ENCODE measurements at regions not wholly inside any gene's neighbourhood (a gene's known extent, or its start where the extent isn't known, plus 50 kb on each side); places are given as distances from the start of the nearest gene placed in this dataset.

DNA sequence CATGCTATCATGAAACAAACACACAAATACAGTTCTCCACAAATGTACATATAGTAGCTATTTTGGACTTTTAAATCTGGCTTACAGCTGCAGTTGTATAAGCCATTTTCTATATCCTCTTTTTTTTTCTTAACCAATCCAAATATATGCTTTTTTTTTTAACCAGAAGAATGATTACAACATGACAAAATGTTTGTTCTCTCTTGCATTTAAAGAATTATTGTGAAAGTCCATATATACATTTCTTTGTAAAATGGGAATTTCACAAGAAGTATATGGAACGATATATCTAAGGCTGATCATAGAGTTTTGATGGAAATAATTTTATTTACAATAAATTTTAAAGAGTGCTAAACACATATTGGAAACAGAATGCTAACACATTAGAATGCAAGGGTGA lies 95.6 kb downstream of the CD200R1L start:
- no peaks in the 10 kb centered on the region for H3K27me3 ChIP-seq (ENCODE audit: control insufficient read depth in 1 of 2, insufficient read depth in 2 of 2, low read length in 2 of 2)
- no peaks in the 10 kb centered on the region for H3K36me3 ChIP-seq (ENCODE audit: control insufficient read depth in 2 of 2, insufficient read depth in 2 of 2, low read length in 1 of 2)
- H3K4me3 ChIP-seq (ENCODE audit: low read depth in 1 of 2, low read length in 2 of 2): no peak overlapping the region
- H3K4me1 ChIP-seq (ENCODE audit: control insufficient read depth in 2 of 2, insufficient read depth in 2 of 2, low read length in 1 of 2): peaks cover 0 to 6% of the 10 kb centered on the region in 2 donors
- no peak overlapping the region for H3K27ac ChIP-seq (ENCODE audit: low read depth in 2 of 2, low read length in 1 of 2)
- WGBS, 2 donors: 89 to 96% methylated on average over 1 of the region's 1 CpG
- no peaks in the 10 kb centered on the region for H3K9me3 ChIP-seq (ENCODE audit: control insufficient read depth in 2 of 2, insufficient read depth in 1 of 2, low read depth in 1 of 2, low read length in 1 of 2)

DNA sequence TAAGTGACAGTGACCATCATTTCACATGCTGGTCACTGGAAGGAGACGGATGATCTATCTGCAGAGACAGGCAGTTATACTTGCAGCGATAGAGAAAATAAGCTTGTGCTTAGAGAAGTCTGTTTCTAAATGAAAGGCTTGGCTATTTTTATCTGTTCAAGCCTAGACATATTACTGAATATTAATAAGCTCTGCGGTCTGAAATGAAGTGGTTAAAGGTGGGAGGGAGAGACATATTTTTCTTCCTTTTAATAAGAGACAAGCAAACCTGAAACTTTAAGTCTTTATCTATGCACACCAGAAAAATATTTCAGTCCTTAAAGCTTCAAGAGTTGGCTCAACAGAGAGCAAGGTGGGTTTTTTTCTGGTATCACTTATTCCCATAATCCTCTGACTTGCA lies 99.0 kb downstream of the CD200R1L start:
- no peak overlapping the region for H3K27ac ChIP-seq (ENCODE audit: low read depth in 2 of 2, low read length in 1 of 2)
- no peaks in the 10 kb centered on the region for H3K27me3 ChIP-seq (ENCODE audit: control insufficient read depth in 1 of 2, insufficient read depth in 2 of 2, low read length in 2 of 2)
- 82 to 88% methylated on average over 3 of the region's 3 CpGs for WGBS, 2 donors
- H3K9me3 ChIP-seq (ENCODE audit: control insufficient read depth in 2 of 2, insufficient read depth in 1 of 2, low read depth in 1 of 2, low read length in 1 of 2): no peaks in the 10 kb centered on the region
- H3K4me1 ChIP-seq (ENCODE audit: control insufficient read depth in 2 of 2, insufficient read depth in 2 of 2, low read length in 1 of 2): peaks cover 0 to 3% of the 10 kb centered on the region in 2 donors
- H3K4me3 ChIP-seq (ENCODE audit: low read depth in 1 of 2, low read length in 2 of 2): no peak overlapping the region
- no peaks in the 10 kb centered on the region for H3K36me3 ChIP-seq (ENCODE audit: control insufficient read depth in 2 of 2, insufficient read depth in 2 of 2, low read length in 1 of 2)

DNA sequence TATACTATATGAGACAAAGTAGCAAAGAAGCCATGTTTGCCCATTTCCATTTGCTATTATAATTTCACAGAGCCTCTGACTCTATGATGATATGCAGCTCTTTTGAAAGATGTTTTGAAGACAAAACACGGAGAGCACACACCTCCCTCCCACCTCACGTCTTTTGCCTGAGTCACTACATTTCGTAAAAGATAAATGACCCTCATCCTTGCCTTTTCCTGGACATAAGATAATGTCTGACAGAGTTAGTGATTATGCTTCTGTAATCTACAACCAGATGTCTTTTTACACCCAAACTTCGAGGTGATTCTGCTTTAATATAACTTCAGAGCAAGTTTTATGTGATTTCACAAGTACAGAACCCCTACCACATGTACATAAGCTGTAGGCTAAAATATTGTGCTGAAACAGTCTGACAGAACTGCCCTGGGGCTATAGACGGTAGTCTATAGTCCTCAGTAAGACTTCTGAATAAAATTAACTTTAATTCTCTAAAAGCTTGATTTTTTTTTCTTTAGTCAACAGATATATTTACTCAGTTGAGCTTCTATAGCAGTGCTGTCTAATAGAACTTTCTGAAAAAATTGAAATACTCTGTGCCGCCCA lies 99.9 kb downstream of the CD200R1L start:
- no peak overlapping the region for H3K27ac ChIP-seq (ENCODE audit: low read depth in 2 of 2, low read length in 1 of 2)
- WGBS, 2 donors: 54 to 64% methylated on average over 6 of the region's 6 CpGs
- H3K4me3 ChIP-seq (ENCODE audit: low read depth in 1 of 2, low read length in 2 of 2): no peak overlapping the region
- H3K9me3 ChIP-seq (ENCODE audit: control insufficient read depth in 2 of 2, insufficient read depth in 1 of 2, low read depth in 1 of 2, low read length in 1 of 2): no peaks in the 10 kb centered on the region
- H3K27me3 ChIP-seq (ENCODE audit: control insufficient read depth in 1 of 2, insufficient read depth in 2 of 2, low read length in 2 of 2): no peaks in the 10 kb centered on the region
- no peaks in the 10 kb centered on the region for H3K4me1 ChIP-seq (ENCODE audit: control insufficient read depth in 2 of 2, insufficient read depth in 2 of 2, low read length in 1 of 2)
- H3K36me3 ChIP-seq (ENCODE audit: control insufficient read depth in 2 of 2, insufficient read depth in 2 of 2, low read length in 1 of 2): no peaks in the 10 kb centered on the region

DNA sequence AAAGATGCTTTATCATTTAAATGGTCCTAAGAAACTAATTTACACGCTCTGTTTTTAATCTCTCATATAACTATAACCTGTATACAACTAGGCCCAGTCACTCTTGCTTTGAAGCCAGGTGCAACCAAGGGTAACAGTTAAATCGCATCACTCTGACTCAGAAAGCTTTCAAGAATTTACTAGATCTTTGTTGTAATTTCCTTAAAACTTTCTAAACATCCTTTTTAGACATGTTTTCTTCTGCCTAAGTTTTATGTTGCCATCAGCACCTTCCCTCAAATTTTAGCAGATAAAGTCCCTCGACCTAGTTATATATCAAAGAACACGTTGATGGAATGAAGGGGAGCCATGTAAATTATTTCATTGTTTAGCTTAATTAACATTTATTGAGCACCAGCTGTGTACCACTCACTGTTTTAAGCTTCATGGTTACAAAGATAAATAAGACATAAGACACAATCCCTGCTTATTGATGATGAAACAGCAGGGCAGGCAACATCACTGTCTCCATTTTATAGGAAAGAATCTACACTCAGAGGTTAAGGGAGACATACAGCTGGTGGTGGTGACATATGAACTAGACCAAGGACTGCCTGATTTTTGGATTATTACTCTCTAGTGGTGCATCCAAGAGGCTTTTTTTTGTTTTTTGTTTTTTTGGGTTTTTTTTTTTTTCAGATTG lies 101.0 kb downstream of the CD200R1L start:
- no peaks in the 10 kb centered on the region for H3K9me3 ChIP-seq (ENCODE audit: control insufficient read depth in 2 of 2, insufficient read depth in 1 of 2, low read depth in 1 of 2, low read length in 1 of 2)
- WGBS, 2 donors: 66 to 88% methylated on average over 4 of the region's 4 CpGs
- no peaks in the 10 kb centered on the region for H3K36me3 ChIP-seq (ENCODE audit: control insufficient read depth in 2 of 2, insufficient read depth in 2 of 2, low read length in 1 of 2)
- no peaks in the 10 kb centered on the region for H3K4me1 ChIP-seq (ENCODE audit: control insufficient read depth in 2 of 2, insufficient read depth in 2 of 2, low read length in 1 of 2)
- no peaks in the 10 kb centered on the region for H3K27me3 ChIP-seq (ENCODE audit: control insufficient read depth in 1 of 2, insufficient read depth in 2 of 2, low read length in 2 of 2)
- no peak overlapping the region for H3K27ac ChIP-seq (ENCODE audit: low read depth in 2 of 2, low read length in 1 of 2)
- H3K4me3 ChIP-seq (ENCODE audit: low read depth in 1 of 2, low read length in 2 of 2): no peak overlapping the region

DNA sequence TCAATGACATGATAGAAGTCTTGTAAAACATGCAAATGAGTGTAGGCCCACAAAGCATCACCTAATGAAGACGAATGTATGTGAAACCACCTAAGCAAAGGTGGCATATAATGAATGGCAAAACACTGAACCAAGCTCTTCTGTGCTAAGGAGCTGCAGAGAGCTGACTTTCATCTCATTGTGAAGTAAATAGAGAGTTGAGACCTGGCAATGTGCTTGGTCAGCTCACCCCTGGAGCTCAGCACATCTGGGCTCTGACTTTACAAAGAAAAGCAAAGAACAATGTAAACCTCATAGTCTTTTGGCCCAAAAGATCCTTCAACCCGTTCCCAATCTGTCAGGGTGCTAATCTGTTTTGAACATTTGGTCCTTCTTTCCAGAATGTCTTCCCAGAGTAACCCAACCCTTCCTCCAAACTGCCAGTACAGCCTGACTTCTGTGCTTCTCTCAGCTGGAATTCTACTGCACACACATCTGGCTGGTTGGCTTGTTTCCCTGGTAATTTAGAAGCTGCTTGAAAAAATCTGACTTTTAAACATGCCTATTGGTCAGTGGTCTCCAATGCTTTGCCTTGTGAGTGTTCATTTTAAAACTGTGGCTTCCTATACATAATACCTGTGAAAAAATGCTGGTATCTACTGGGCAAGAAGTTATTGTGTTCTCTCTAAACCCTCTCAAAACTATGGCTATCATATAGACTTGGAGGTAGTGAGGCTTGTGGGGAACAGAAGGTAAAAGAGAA lies 101.7 kb downstream of the CD200R1L start:
- no peak overlapping the region for H3K27ac ChIP-seq (ENCODE audit: low read depth in 2 of 2, low read length in 1 of 2)
- WGBS, 2 donors: 50 to 58% methylated on average over 2 of the region's 2 CpGs
- no peaks in the 10 kb centered on the region for H3K27me3 ChIP-seq (ENCODE audit: control insufficient read depth in 1 of 2, insufficient read depth in 2 of 2, low read length in 2 of 2)
- H3K4me3 ChIP-seq (ENCODE audit: low read depth in 1 of 2, low read length in 2 of 2): no peak overlapping the region
- no peaks in the 10 kb centered on the region for H3K4me1 ChIP-seq (ENCODE audit: control insufficient read depth in 2 of 2, insufficient read depth in 2 of 2, low read length in 1 of 2)
- no peaks in the 10 kb centered on the region for H3K36me3 ChIP-seq (ENCODE audit: control insufficient read depth in 2 of 2, insufficient read depth in 2 of 2, low read length in 1 of 2)
- no peaks in the 10 kb centered on the region for H3K9me3 ChIP-seq (ENCODE audit: control insufficient read depth in 2 of 2, insufficient read depth in 1 of 2, low read depth in 1 of 2, low read length in 1 of 2)

DNA sequence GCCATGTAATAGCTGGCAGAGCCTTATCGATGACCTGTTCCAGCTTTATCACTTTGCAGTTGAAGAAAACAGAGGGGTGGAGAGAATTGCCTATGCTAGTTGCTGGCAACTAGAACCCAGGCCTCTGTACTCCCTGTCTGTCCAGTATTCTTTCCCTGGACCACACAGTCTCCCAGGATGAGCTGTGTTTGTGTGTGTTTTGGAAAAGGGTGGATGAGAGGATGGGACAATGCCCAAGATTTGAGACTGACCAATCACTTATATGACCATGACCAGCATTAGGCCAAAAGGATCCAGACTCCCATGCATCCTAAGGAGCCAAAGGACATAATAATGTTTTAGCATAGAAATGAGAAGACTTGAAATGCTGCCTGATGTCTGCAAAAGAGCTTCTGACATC lies 102.6 kb downstream of the CD200R1L start:
- 39 to 57% methylated on average over 1 of the region's 1 CpG for WGBS, 2 donors
- no peaks in the 10 kb centered on the region for H3K36me3 ChIP-seq (ENCODE audit: control insufficient read depth in 2 of 2, insufficient read depth in 2 of 2, low read length in 1 of 2)
- H3K9me3 ChIP-seq (ENCODE audit: control insufficient read depth in 2 of 2, insufficient read depth in 1 of 2, low read depth in 1 of 2, low read length in 1 of 2): no peaks in the 10 kb centered on the region
- no peak overlapping the region for H3K4me3 ChIP-seq (ENCODE audit: low read depth in 1 of 2, low read length in 2 of 2)
- H3K27ac ChIP-seq (ENCODE audit: low read depth in 2 of 2, low read length in 1 of 2): no peak overlapping the region
- no peaks in the 10 kb centered on the region for H3K4me1 ChIP-seq (ENCODE audit: control insufficient read depth in 2 of 2, insufficient read depth in 2 of 2, low read length in 1 of 2)
- H3K27me3 ChIP-seq (ENCODE audit: control insufficient read depth in 1 of 2, insufficient read depth in 2 of 2, low read length in 2 of 2): no peaks in the 10 kb centered on the region

DNA sequence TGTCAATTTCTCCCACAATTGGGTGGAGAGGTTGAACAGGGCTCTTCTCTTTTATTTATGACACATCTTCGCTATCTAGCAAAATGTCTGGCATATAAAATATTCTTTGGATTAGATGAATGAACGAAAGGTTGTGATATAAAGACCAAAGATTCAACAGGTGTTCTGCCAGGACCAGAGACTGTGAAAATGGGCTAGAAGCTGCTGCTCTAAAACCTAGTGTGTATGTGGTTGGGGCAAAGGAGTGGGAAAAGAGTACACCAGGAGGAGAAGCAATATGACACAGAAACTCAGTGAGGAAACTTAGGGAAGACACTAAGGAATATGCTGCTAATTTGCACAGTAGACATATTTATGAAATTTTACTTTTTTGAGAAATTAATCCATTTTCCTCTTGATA lies 102.0 kb upstream of the CCDC80 start:
- Histone ChIP-seq H3K27me3 (ENCODE audit: control insufficient read depth in 1 of 2, insufficient read depth in 2 of 2, low read length in 2 of 2) (no peaks in the 10 kb centered on the region), H3K27ac (ENCODE audit: low read depth in 2 of 2, low read length in 1 of 2) (no peak overlapping the region), H3K4me3 (ENCODE audit: low read depth in 1 of 2, low read length in 2 of 2) (no peak overlapping the region), H3K4me1 (ENCODE audit: control insufficient read depth in 2 of 2, insufficient read depth in 2 of 2, low read length in 1 of 2) (no peaks in the 10 kb centered on the region), H3K36me3 (ENCODE audit: control insufficient read depth in 2 of 2, insufficient read depth in 2 of 2, low read length in 1 of 2) (no peaks in the 10 kb centered on the region), H3K9me3 (ENCODE audit: control insufficient read depth in 2 of 2, insufficient read depth in 1 of 2, low read depth in 1 of 2, low read length in 1 of 2) (no peaks in the 10 kb centered on the region)
- WGBS, 2 donors: 93 to 97% methylated on average over 2 of the region's 2 CpGs

DNA sequence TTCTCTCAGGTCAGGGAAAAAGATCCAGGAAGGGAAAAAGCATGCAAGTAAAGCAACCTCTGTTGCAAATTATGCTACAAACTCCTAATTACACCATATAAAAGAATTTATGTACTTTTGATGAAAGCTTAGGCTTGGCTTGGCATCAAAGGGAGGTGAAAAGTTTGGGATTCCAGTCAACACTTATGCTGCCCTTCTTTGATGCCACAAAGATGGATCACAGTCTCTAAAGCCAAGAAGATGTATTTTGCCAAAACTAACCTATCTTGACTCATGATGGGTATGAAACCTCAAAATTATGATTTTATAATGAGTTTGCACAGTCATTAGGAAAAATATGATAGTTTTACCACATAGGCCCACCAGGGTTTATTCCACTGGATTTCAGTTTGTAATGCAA lies 101.0 kb upstream of the CCDC80 start:
- H3K27me3 ChIP-seq (ENCODE audit: control insufficient read depth in 1 of 2, insufficient read depth in 2 of 2, low read length in 2 of 2): no peaks in the 10 kb centered on the region
- no peaks in the 10 kb centered on the region for H3K4me1 ChIP-seq (ENCODE audit: control insufficient read depth in 2 of 2, insufficient read depth in 2 of 2, low read length in 1 of 2)
- no peak overlapping the region for H3K27ac ChIP-seq (ENCODE audit: low read depth in 2 of 2, low read length in 1 of 2)
- no peak overlapping the region for H3K4me3 ChIP-seq (ENCODE audit: low read depth in 1 of 2, low read length in 2 of 2)
- H3K36me3 ChIP-seq (ENCODE audit: control insufficient read depth in 2 of 2, insufficient read depth in 2 of 2, low read length in 1 of 2): no peaks in the 10 kb centered on the region
- H3K9me3 ChIP-seq (ENCODE audit: control insufficient read depth in 2 of 2, insufficient read depth in 1 of 2, low read depth in 1 of 2, low read length in 1 of 2): no peaks in the 10 kb centered on the region

DNA sequence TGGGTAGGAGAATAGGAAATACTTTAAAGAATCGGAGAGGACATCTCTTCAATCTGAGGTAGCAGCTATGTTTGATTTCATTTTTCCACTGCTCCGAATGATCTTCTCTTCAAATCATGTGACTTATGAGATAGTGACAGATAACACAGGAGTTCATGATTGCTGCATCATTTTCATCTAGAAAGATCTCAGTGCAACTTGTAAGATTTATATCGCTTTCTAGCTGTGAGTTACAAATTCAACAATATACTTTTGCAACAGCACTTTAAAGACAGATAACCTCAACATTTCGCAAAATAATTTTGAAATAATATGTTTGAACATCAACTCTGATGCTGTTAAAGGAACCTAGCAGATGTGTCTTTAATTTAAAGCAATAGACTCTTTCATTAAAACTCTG lies 99.9 kb upstream of the CCDC80 start:
- H3K36me3 ChIP-seq (ENCODE audit: control insufficient read depth in 2 of 2, insufficient read depth in 2 of 2, low read length in 1 of 2): no peaks in the 10 kb centered on the region
- H3K9me3 ChIP-seq (ENCODE audit: control insufficient read depth in 2 of 2, insufficient read depth in 1 of 2, low read depth in 1 of 2, low read length in 1 of 2): no peaks in the 10 kb centered on the region
- no peaks in the 10 kb centered on the region for H3K27me3 ChIP-seq (ENCODE audit: control insufficient read depth in 1 of 2, insufficient read depth in 2 of 2, low read length in 2 of 2)
- H3K4me3 ChIP-seq (ENCODE audit: low read depth in 1 of 2, low read length in 2 of 2): no peak overlapping the region
- WGBS, 2 donors: 85 to 94% methylated on average over 4 of the region's 4 CpGs
- no peaks in the 10 kb centered on the region for H3K4me1 ChIP-seq (ENCODE audit: control insufficient read depth in 2 of 2, insufficient read depth in 2 of 2, low read length in 1 of 2)
- H3K27ac ChIP-seq (ENCODE audit: low read depth in 2 of 2, low read length in 1 of 2): no peak overlapping the region
